Prostate gland (tissue), 2 donors: ENCODE measurements at regions not wholly inside any gene's neighbourhood (a gene's known extent, or its start where the extent isn't known, plus 50 kb on each side); places are given as distances from the start of the nearest gene placed in this dataset.

Experiments
- CTCF ChIP-seq, 4 experiments: fragments of 200-600 bp in 2 of 4; fragments of 450-650 bp in 2 of 4; sonication (generic) in 2 of 4; IDR thresholded peaks; 1 replicate in 3 of 4; 2 replicates in 1 of 4; pipeline ENCODE4 v1.5.1; 2016 to 2019; ENCODE audit warnings: antibody characterized with exemption in 4 of 4, mild to moderate bottlenecking in 2 of 4, moderate library complexity in 2 of 4
- POLR2AphosphoS5 ChIP-seq: sonication (generic); formaldehyde crosslinking; IDR thresholded peaks from one replicate; pipeline ENCODE4 v1.6.1; 2017; ENCODE audit warnings: antibody characterized with exemption

GRCh38 chr15:38905632-38906031 lies 341.0 kb upstream of the RASGRP1 start:
- no peak for TF ChIP-seq POLR2AphosphoS5
- no peak for TF ChIP-seq CTCF (IDR thresholded peaks at IDR 0.05)
